Lower leg skin (tissue), 4 donors: ENCODE measurements at regions not wholly inside any gene's neighbourhood (a gene's known extent, or its start where the extent isn't known, plus 50 kb on each side); places are given as distances from the start of the nearest gene placed in this dataset.

ENCODE experiments used
- DNase-seq, 2 donors: peaks; one replicate each; pipeline ENCODE4 v3.0.0-alpha.2; 2019; ENCODE audit warnings: low spot score in 2 of 2
- H3K4me3 ChIP-seq: fragments of 200-600 bp; sonication (generic); 2 replicates; pipeline ENCODE4 v1.5.1; 2017; ENCODE audit warnings: mild to moderate bottlenecking, low read depth; ENCODE audit not compliant: poor library complexity, severe bottlenecking
- CTCF ChIP-seq, 3 donors: fragments of 450-650 bp; IDR thresholded peaks; one replicate each; pipeline ENCODE4 v1.5.1; 2016; ENCODE audit warnings: antibody characterized with exemption in 3 of 3, mild to moderate bottlenecking in 3 of 3, moderate library complexity in 2 of 3
- POLR2A ChIP-seq, 2 donors: fragments of 450-650 bp; IDR thresholded peaks; one replicate each; pipeline ENCODE4 v1.6.1; 2016 to 2017; ENCODE audit warnings: antibody characterized with exemption in 2 of 2, mild to moderate bottlenecking in 1 of 2, moderate library complexity in 1 of 2
- WGBS, 2 donors: methylation state at CpG; one replicate each; pipeline ENCODE4 v1.1.5; 2018; 5-methylcytosine and 5-hydroxymethylcytosine counted together
- intact Hi-C: fragments of 100-400 bp; cut with DNase I; formaldehyde crosslinking; loops from one replicate; pipeline ENCODE4 v1.15.0; 2023; ENCODE audit warnings: low total_unique reads

DNA sequence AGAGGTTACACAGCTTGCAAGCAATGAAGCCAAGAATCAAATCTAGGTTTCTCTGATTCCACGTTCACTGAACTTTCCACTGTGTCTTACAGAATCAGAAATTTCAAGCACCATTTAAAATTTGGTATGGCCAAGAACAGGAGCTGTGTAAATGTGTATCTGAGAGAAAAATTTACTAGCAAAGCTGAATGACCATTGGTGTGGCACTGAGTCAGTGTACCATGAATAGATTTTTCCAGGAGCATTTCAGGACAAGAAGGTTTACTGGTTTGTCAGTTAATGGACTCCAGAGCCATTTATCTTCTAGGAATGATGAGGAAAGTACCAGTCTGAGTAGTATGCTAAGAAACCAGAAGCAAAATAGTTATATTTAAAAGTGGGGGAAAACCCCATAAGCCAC is 269.4 kb upstream of the FAT3 start:
- no peak for DNase-seq
- TF ChIP-seq CTCF (IDR thresholded peaks at IDR 0.05) (no peak), POLR2A (IDR thresholded peaks at IDR 0.05) (no peak)
- intact Hi-C loops, result no loop called here
- 67 to 79% methylated on average over 1 of the region's 1 CpG for WGBS, 2 donors
- H3K4me3 ChIP-seq, result no peak overlapping the region

- intact Hi-C loops, result no loop called here
- no peak for TF ChIP-seq CTCF (IDR thresholded peaks at IDR 0.05)
- no peak for TF ChIP-seq POLR2A (IDR thresholded peaks at IDR 0.05)
- whole genome bisulfite sequencing, 2 donors, result 94 to 98% methylated on average over 5 of the region's 5 CpGs
- H3K4me3 ChIP-seq, result no peak overlapping the region
- no peak for DNase-seq
These were observed 272.6 kb upstream of the FAT3 start for GRCh38 chr11:91952056-91952455.

DNA sequence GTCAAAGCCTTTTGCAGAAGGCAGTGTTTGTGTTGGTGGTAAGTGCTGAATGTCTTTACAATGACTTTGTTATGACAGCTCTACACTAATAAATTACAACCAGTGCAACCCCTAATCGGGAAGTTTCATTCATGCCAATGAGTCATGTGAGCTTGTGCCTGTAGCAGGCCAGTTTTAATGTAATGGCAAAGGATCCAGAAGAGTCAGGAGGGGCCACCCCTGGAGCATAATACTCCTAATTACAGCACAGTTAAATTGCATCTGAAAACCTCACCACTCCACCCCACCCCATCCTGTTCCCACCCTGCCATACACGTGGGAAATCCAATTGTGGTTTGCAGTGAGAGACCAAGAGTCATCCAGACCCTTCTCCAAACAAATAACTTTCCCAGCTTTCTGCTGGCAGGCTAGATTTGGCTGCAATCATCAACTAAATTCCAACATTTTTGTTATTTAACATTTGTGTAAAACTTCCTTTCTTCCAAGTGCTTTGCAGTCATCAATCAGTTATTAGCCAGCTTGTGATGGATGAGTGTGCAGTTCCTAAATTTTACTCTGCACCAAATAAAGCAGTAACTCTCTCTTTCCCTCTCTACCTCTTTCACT is 277.3 kb upstream of the FAT3 start:
- 0 to 2% methylated on average over 2 of the region's 2 CpGs for WGBS, 2 donors
- DNase-seq, result peak in 1 of 2 donors; percentile 32
- intact Hi-C loops, result no loop called here

GRCh38 chr11:91946397-91946951 is 278.1 kb upstream of the FAT3 start:
- WGBS, 2 donors, result 18 to 27% methylated on average over 1 of the region's 1 CpG

More for the DNA sequence above, 277.3 kb upstream of the FAT3 start:
- H3K4me3 ChIP-seq, result no peak overlapping the region
- TF ChIP-seq POLR2A (IDR thresholded peaks at IDR 0.05) (no peak), CTCF (IDR thresholded peaks at IDR 0.05) (no peak)

GRCh38 chr11:91935120-91935519 is 289.5 kb upstream of the FAT3 start:
- H3K4me3 ChIP-seq, result no peak overlapping the region
- whole genome bisulfite sequencing, 2 donors, result 61 to 72% methylated on average over 3 of the region's 3 CpGs
- DNase-seq, result no peak
- no peak for TF ChIP-seq CTCF (IDR thresholded peaks at IDR 0.05)
- no peak for TF ChIP-seq POLR2A (IDR thresholded peaks at IDR 0.05)
- intact Hi-C loops, result no loop called here

More at GRCh38 chr11:91946397-91946951, 278.1 kb upstream of the FAT3 start:
- no peak overlapping the region for H3K4me3 ChIP-seq
- DNase-seq, result no peak
- no peak for TF ChIP-seq CTCF (IDR thresholded peaks at IDR 0.05)
- no peak for TF ChIP-seq POLR2A (IDR thresholded peaks at IDR 0.05)
- intact Hi-C loops, result no loop called here
